Mesendoderm (in vitro differentiated cells): ENCODE measurements at regions not wholly inside any gene's neighbourhood (a gene's known extent, or its start where the extent isn't known, plus 50 kb on each side); places are given as distances from the start of the nearest gene placed in this dataset.

ENCODE experiments used
- DNase-seq: peaks from one replicate; pipeline ENCODE4 v3.0.0; 2013
- H2AK5ac ChIP-seq: 2 replicates; pipeline ENCODE4 v1.6.1; 2013; ENCODE audit warnings: low read length, inconsistent platforms
- H2BK120ac ChIP-seq: 2 replicates; pipeline ENCODE4 v1.6.1; 2013; ENCODE audit warnings: low read depth, mild to moderate bottlenecking, low read length, moderate library complexity, mixed read lengths
- H2BK15ac ChIP-seq: replicated peaks from 2 replicates; pipeline ENCODE4 v1.6.1; 2013; ENCODE audit warnings: low read depth, mild to moderate bottlenecking, moderate library complexity
- H2BK5ac ChIP-seq: 2 replicates; pipeline ENCODE4 v1.6.1; 2013; ENCODE audit warnings: low read length, inconsistent platforms
- H3K18ac ChIP-seq: 2 replicates; pipeline ENCODE4 v1.6.1; 2013; ENCODE audit warnings: mild to moderate bottlenecking, low read length, mixed read lengths
- H3K23ac ChIP-seq: one replicate; pipeline ENCODE4 v1.6.1; 2013; ENCODE audit warnings: low read length
- H3K27ac ChIP-seq: 2 replicates; pipeline ENCODE4 v1.5.1; 2013; ENCODE audit warnings: low read depth, mild to moderate bottlenecking, inconsistent platforms, low read length, moderate library complexity
- H3K27me3 ChIP-seq: 2 replicates; pipeline ENCODE4 v1.6.1; 2013; ENCODE audit warnings: low read length, control low read depth, mild to moderate bottlenecking, inconsistent platforms; ENCODE audit not compliant: insufficient read depth, poor library complexity
- H3K36me3 ChIP-seq: 2 replicates; pipeline ENCODE4 v1.6.1; 2013; ENCODE audit warnings: low read length, inconsistent platforms; ENCODE audit not compliant: control insufficient read depth, insufficient read depth
- H3K4ac ChIP-seq: one replicate; pipeline ENCODE4 v1.6.1; 2013; ENCODE audit warnings: low read depth, mild to moderate bottlenecking, low read length, moderate library complexity
- H3K4me1 ChIP-seq: 2 replicates; pipeline ENCODE4 v1.6.1; 2013; ENCODE audit warnings: low read depth, low read length, inconsistent platforms; ENCODE audit not compliant: control insufficient read depth
- H3K4me2 ChIP-seq: 2 replicates; pipeline ENCODE4 v1.6.1; 2013; ENCODE audit warnings: low read length
- H3K4me3 ChIP-seq: 2 replicates; pipeline ENCODE4 v1.5.1; 2013; ENCODE audit warnings: mild to moderate bottlenecking, low read length
- H3K56ac ChIP-seq: one replicate; pipeline ENCODE4 v1.6.1; 2013; ENCODE audit warnings: low read length
- H3K79me1 ChIP-seq: 2 replicates; pipeline ENCODE4 v1.6.1; 2013; ENCODE audit warnings: low read length, inconsistent platforms
- H3K79me2 ChIP-seq: 2 replicates; pipeline ENCODE4 v1.6.1; 2013; ENCODE audit warnings: mild to moderate bottlenecking, low read length; ENCODE audit not compliant: control insufficient read depth, insufficient read depth
- H3K9ac ChIP-seq: 2 replicates; pipeline ENCODE4 v1.6.1; 2013; ENCODE audit warnings: low read length, inconsistent platforms
- H4K5ac ChIP-seq: one replicate; pipeline ENCODE4 v1.6.1; 2013; ENCODE audit warnings: low read length
- H4K8ac ChIP-seq: one replicate; pipeline ENCODE4 v1.6.1; 2013; ENCODE audit warnings: low read depth, mild to moderate bottlenecking, control low read depth, low read length, moderate library complexity
- WGBS: extraction: QIAGEN DNeasy Blood & Tissue Kit; methylation state at CpG from one replicate; pipeline ENCODE4 v1.1.7; 2013; ENCODE audit warnings: low lambda C conversion rate, missing lambda C conversion rate; ENCODE audit not compliant: insufficient coverage; ENCODE audit errors: extremely low coverage; 5-methylcytosine and 5-hydroxymethylcytosine counted together

DNA sequence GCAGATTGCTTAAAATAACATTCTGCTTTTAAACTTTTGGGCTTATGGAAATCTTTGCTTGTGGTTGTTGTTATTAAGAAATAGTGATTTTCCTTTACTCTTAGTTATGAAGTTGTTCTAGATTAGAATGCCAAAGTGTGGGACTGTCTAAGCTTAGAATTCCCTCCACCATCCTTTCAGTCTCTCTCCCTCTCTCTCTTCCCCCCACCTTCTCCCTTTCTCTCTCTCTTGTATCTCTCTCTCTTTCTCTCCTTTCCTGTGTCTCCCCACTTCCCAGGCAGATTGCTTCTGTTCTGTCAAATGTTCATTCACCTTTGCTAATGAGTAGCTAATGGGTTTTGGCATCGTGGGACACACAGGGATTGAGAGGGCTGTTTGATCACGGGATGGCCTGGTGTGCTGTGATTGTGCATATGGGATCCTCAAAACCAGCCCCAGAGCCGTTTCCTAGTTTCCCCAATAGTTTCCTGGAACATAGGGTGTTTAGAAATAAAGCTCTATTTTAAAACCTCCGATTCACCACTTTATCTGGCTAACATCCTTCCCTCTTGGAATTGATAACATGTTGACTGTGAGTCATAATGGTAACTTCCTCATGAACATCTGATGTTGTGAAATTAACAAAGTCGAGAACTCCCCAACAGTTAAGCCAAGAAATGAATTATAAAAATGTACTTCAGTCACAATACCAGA is 502.6 kb downstream of the TMEM114 start:
- Histone ChIP-seq H3K23ac (no peak overlapping the region), H3K79me2 (no peaks in the 10 kb centered on the region), H3K27ac (no peak overlapping the region), H3K56ac (no peak overlapping the region), H4K5ac (no peak overlapping the region), H3K4me1 (no peaks in the 10 kb centered on the region), H2BK120ac (no peak overlapping the region), H3K4me2 (no peak overlapping the region), H3K9ac (no peak overlapping the region), H3K18ac (no peak overlapping the region), H4K8ac (no peak overlapping the region), H3K4ac (no peak overlapping the region), H3K4me3 (no peak overlapping the region), H3K36me3 (no peaks in the 10 kb centered on the region), H2BK15ac (no peak overlapping the region), H3K27me3 (no peaks in the 10 kb centered on the region), H2BK5ac (no peak overlapping the region), H2AK5ac (no peak overlapping the region), H3K79me1 (no peaks in the 10 kb centered on the region)
- DNase-seq: no peak
- WGBS: no CpG with 5 or more reads among the region's 5 CpGs

DNA sequence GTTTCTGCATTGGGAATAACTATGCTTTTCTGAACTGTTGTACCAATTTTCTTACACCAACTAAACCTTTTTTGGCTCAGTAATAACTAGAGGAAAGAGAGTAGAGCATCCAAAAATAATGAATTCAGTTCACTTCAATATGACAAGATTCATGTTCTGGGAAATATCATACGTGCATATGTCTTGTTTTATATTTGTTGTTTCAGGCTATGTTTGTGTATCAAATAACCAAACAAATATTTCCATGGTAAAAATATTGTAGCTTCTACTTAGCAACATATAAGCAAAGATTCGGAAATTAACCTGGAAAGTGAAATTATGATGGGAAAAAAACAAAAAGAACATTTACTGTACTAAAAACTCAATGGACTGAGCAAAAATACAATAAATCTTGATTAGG is 503.2 kb downstream of the TMEM114 start:
- Histone ChIP-seq H2AK5ac (no peak overlapping the region), H3K4me2 (no peak overlapping the region), H3K27ac (no peak overlapping the region), H3K23ac (no peak overlapping the region), H3K27me3 (no peaks in the 10 kb centered on the region), H3K4me3 (no peak overlapping the region), H4K8ac (no peak overlapping the region), H4K5ac (no peak overlapping the region), H3K36me3 (no peaks in the 10 kb centered on the region), H2BK15ac (no peak overlapping the region), H3K4me1 (no peaks in the 10 kb centered on the region), H3K9ac (no peak overlapping the region), H3K56ac (no peak overlapping the region), H2BK5ac (no peak overlapping the region), H3K4ac (no peak overlapping the region), H2BK120ac (no peak overlapping the region), H3K79me2 (no peaks in the 10 kb centered on the region), H3K18ac (no peak overlapping the region), H3K79me1 (no peaks in the 10 kb centered on the region)
- no peak for DNase-seq
- no CpG with 5 or more reads among the region's 2 CpGs for WGBS

DNA sequence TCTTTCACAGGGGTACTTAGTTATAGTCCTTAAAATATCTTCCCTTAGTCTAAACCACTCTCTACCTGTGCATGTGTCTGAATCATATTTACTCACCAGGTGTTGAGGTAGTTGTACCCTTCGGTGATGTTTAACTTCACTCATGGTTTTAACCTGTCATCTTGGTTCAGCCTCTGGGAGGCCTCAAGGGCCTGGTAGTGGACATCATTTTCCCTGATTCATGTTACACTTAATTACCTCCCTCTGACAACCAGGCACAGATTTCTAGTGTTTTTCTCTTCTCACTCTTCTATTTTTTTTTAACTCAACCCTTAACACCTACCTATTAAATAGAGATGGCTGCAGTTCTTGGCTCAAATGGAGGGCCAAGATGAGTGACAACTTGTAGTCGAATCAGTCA is 505.4 kb downstream of the TMEM114 start:
- Histone ChIP-seq H3K4ac (no peak overlapping the region), H3K4me3 (no peak overlapping the region), H3K27me3 (no peaks in the 10 kb centered on the region), H4K8ac (no peak overlapping the region), H3K36me3 (no peaks in the 10 kb centered on the region), H3K23ac (no peak overlapping the region), H4K5ac (no peak overlapping the region), H2AK5ac (no peak overlapping the region), H3K4me2 (no peak overlapping the region), H3K9ac (no peak overlapping the region), H2BK5ac (no peak overlapping the region), H3K18ac (no peak overlapping the region), H3K27ac (no peak overlapping the region), H2BK120ac (no peak overlapping the region), H2BK15ac (no peak overlapping the region), H3K79me2 (no peaks in the 10 kb centered on the region), H3K56ac (no peak overlapping the region), H3K4me1 (no peaks in the 10 kb centered on the region), H3K79me1 (no peaks in the 10 kb centered on the region)
- WGBS: no CpG with 5 or more reads among the region's 2 CpGs
- DNase-seq: no peak

DNA sequence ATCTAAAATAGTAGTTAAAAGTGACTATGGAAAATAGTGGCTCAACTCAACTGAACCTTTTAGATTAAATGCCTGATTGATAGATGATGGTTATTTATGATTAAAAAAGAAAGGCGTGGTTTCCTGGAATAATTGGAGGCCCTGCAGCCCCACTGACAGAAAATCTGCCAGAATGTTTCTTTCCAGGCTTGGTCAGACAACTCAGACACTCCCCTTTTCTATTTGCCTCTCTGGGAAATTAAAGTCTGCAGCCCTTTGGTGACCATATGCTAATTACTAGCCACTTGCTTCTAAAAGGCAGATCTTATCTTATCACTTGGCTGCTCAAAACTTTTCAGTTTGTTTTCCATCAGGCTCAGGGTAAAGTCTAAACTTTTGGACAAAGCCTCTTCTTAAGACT is 506.0 kb downstream of the TMEM114 start:
- Histone ChIP-seq H3K79me2 (no peaks in the 10 kb centered on the region), H3K9ac (no peak overlapping the region), H2BK120ac (no peak overlapping the region), H3K4me1 (no peaks in the 10 kb centered on the region), H2AK5ac (no peak overlapping the region), H3K27ac (no peak overlapping the region), H3K23ac (no peak overlapping the region), H4K5ac (no peak overlapping the region), H3K79me1 (no peaks in the 10 kb centered on the region), H3K18ac (no peak overlapping the region), H3K56ac (no peak overlapping the region), H3K4ac (no peak overlapping the region), H4K8ac (no peak overlapping the region), H3K36me3 (no peaks in the 10 kb centered on the region), H3K4me2 (no peak overlapping the region), H2BK15ac (no peak overlapping the region), H3K27me3 (no peaks in the 10 kb centered on the region), H3K4me3 (no peak overlapping the region), H2BK5ac (no peak overlapping the region)
- WGBS: no CpG with 5 or more reads among the region's 1 CpG
- no peak for DNase-seq

DNA sequence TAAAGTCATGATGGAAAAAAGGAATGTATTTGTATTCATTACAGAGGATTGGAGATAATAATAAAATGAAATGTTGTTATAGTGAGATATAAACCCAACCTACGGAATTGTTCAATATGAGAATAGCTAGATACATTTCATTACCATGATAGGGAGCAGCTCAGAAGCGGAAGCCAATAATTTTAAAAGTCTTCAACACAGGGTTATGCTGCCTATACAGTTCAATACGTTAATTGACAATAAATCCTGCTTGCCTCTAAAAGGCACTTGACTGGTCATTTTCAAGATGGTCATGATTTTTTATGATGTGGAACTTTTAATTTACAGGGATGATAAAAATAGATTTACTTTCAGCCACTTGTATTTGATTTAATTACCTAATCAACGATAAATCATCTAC is 506.8 kb downstream of the TMEM114 start:
- H3K79me2 ChIP-seq: no peaks in the 10 kb centered on the region
- H2BK120ac ChIP-seq: no peak overlapping the region
- H3K4me3 ChIP-seq: no peak overlapping the region
- H3K36me3 ChIP-seq: no peaks in the 10 kb centered on the region
- H3K4me2 ChIP-seq: no peak overlapping the region
- H3K27ac ChIP-seq: no peak overlapping the region
- H2BK15ac ChIP-seq: no peak overlapping the region
- H4K8ac ChIP-seq: no peak overlapping the region
- no peak overlapping the region for H3K56ac ChIP-seq
- no peak overlapping the region for H3K23ac ChIP-seq
- WGBS: 100% methylated on average over 1 of the region's 4 CpGs
- H3K4me1 ChIP-seq: no peaks in the 10 kb centered on the region
- no peak overlapping the region for H2BK5ac ChIP-seq
- H2AK5ac ChIP-seq: no peak overlapping the region
- no peaks in the 10 kb centered on the region for H3K27me3 ChIP-seq
- H4K5ac ChIP-seq: no peak overlapping the region
- DNase-seq: no peak
- H3K18ac ChIP-seq: no peak overlapping the region
- H3K9ac ChIP-seq: no peak overlapping the region
- no peaks in the 10 kb centered on the region for H3K79me1 ChIP-seq
- no peak overlapping the region for H3K4ac ChIP-seq

DNA sequence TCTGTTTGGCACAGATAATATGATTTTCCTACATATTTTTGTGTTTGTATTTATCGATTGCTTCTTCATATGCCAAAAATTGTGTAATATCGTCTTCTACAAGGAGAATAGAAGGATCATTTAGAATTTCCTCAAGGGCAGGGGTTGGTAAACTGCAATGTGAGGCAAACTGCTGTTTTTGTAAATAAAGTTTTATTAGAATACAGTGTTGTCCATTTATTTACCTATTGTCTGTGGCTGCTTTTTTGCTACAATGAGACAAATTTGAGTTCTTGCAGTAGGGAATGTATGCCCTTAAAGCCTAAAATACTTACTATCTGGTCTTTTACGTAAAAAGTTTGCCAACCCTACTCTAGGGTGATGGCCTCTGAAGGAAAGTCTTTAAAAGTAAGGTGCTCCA is 509.5 kb downstream of the TMEM114 start:
- H3K4me2 ChIP-seq: no peak overlapping the region
- no peaks in the 10 kb centered on the region for H3K79me2 ChIP-seq
- DNase-seq: no peak
- H3K4ac ChIP-seq: no peak overlapping the region
- H2BK5ac ChIP-seq: no peak overlapping the region
- WGBS: no CpG with 5 or more reads among the region's 3 CpGs
- H4K8ac ChIP-seq: no peak overlapping the region
- no peaks in the 10 kb centered on the region for H3K36me3 ChIP-seq
- no peak overlapping the region for H2BK120ac ChIP-seq
- H2AK5ac ChIP-seq: no peak overlapping the region
- H3K4me3 ChIP-seq: no peak overlapping the region
- H3K4me1 ChIP-seq: no peaks in the 10 kb centered on the region
- H3K27ac ChIP-seq: no peak overlapping the region
- no peak overlapping the region for H3K56ac ChIP-seq
- no peak overlapping the region for H4K5ac ChIP-seq
- H2BK15ac ChIP-seq: no peak overlapping the region
- H3K27me3 ChIP-seq: no peaks in the 10 kb centered on the region
- no peak overlapping the region for H3K9ac ChIP-seq
- no peaks in the 10 kb centered on the region for H3K79me1 ChIP-seq
- H3K23ac ChIP-seq: no peak overlapping the region
- H3K18ac ChIP-seq: no peak overlapping the region
